NCI-H2107 treated with DMSO at 0.1 percent for 48 hours (cell line): ENCODE measurements at regions not wholly inside any gene's neighbourhood (a gene's known extent, or its start where the extent isn't known, plus 50 kb on each side); places are given as distances from the start of the nearest gene placed in this dataset.

Experiments
- DNase-seq: peaks from one replicate; lab custom pipeline; 2025; ENCODE audit not compliant: unreplicated experiment; lab: John Stamatoyannopoulos, UW

DNA sequence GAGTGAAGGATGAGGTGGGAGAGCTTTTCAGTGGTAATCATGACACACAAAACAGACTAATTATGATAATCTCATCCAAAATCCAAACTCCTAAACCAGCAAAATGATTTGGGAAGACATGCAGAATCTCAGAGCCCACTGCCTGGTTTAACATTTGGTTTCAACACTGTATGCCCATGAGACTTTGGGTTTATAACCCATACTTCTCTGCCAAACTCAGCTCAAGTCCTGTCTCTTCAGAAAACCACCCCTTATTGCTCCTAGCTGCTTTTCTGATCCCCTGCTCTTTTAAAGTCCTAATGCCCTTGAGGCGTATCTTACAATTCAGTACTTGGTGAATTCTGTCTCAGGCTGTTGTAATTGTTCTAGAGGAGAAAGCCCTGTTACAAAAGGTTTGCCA is 593.0 kb upstream of the ID2 start:
- no peak for DNase-seq

GRCh38 chr2:8089596-8089995 is 592.3 kb upstream of the ID2 start:
- DNase-seq, result no peak

GRCh38 chr2:8090748-8091700 is 590.8 kb upstream of the ID2 start:
- no peak for DNase-seq

DNA sequence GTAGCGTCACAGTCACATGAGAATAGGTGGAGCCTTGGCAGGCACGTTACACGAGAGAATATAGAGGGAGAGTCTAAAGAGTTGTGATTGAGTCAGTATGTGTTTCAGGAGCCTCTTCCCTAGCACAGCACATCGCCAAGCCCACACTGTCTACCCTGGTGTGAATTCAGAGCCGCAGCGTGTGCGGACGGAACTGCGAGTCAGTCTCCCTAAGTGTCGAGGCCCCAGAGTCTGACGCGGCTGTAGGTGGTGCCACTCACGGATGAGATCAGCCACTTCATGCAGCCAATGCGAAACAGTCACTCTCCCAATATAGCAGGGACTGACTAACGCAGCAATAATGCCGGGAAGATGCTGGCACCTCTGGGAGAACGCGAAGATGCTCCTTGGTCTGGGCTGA is 587.3 kb upstream of the ID2 start:
- DNase-seq, result peak; percentile 16

- no peak for DNase-seq
These were observed 585.9 kb upstream of the ID2 start for GRCh38 chr2:8095978-8096377.

- no peak for DNase-seq
These were observed 585.4 kb upstream of the ID2 start for GRCh38 chr2:8096484-8096883.

GRCh38 chr2:8098476-8099266 is 583.2 kb upstream of the ID2 start:
- no peak for DNase-seq

GRCh38 chr2:8099267-8099582 is 582.6 kb upstream of the ID2 start:
- DNase-seq, result no peak

GRCh38 chr2:8101614-8102277 is 580.1 kb upstream of the ID2 start:
- no peak for DNase-seq

- no peak for DNase-seq
These were observed 579.4 kb upstream of the ID2 start for GRCh38 chr2:8102470-8102869.

DNA sequence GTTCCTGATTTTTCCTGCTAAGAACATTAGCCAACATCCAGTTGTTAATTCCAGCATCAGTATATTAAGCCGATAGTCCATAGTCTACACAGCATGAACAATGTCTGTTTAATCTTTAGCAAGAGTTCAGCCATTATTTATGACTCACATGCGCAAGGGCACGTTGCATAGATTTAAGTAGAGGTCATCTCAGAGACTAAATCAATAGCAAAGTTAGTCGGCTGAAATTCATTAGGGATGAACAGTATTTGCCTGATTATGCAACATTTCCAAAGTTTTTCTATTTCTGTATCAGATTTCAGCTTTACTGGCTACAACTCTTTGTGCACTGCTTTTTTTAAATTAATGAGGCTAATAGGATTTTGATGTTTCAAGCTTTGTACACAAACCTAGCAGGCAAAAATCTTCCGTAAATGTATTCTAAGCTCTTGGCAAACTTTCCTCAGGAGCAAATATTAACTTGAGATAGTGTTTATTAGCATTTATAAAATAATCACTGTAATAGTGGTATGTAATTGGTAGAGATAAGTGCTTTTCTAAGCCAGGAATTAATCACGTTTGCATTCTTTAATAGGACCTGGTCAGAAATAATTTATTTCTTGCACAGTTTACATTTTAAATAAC is 578.7 kb upstream of the ID2 start:
- DNase-seq, result no peak

DNA sequence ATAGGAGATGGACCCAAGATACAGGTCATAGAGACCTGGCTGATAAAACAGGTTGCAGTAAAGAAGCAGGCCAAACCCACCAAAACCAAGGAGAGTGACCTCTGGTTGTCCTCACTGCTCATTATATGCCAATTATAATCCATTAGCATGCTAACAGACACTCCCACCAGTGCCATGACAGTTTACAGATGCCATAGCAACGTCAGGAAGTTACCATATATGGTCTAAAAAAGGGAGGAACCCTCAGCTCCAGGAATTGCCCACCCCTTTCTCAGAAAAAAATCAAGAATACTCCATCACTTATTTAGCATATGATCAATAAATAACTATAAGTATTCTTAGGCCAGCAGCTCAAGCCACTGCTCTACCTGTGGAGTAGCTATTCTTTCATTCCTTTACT is 574.7 kb upstream of the ID2 start:
- no peak for DNase-seq

GRCh38 chr2:8107621-8108378 is 574.1 kb upstream of the ID2 start:
- peak; percentile 82 for DNase-seq

DNA sequence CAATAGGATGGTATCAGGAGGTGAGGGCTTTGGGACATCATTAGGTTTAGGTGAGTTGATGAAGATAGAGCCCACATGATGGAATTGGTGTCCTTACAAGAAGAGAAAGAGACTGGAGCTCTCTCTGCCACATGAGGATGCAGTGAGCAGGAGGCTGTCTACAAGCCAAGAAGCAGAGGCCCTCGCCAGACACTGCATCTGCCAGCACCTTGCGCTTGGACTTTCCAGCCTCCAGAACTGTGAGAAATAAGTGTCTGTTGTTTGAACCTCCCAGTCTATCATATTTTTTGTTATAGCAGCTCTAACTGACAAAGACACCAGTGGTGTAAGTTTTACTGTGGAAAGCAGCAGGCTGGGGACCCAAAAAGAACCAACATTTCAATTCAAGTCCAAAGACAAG is 571.1 kb upstream of the ID2 start:
- DNase-seq, result no peak

DNA sequence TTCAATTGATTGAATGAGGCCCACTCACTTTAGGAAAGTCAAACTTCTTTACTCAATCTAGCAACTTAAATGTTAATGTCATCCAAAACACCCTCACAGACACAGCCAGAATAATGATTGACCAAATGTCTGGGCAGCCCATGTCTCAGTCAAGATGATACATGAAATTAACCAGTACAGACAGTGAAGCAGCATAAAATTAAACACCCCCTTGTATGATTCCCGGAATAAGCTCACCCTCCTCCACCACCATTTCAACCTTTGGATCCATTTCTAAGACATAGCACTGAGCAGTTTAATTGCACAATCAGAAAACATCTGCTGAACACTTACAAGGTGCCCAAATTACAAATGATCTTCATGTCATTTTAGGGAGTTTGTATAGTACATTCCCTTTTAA is 570.7 kb upstream of the ID2 start:
- DNase-seq, result no peak

- DNase-seq, result no peak
These were observed 566.4 kb upstream of the ID2 start for GRCh38 chr2:8115456-8115855.

DNA sequence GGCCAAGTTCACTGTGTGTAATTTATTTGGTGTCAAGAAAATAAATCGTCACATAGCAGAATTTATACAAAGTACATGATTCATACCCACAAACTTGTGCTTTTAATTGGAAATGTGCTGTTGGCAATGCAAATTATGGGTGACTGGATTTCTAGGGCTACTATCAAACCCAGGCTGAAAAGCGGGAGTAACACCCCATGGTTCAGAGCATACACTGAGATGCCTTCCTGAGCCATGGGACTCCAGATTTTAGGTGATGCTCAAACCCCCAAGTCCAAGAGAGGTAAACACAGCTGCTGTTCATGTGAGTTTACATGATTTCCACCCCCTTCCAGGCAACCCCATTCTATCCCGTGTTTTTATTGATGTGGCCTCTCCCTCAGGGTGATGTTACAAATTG is 565.9 kb upstream of the ID2 start:
- peak; percentile 86 for DNase-seq

GRCh38 chr2:8116661-8117060 is 565.2 kb upstream of the ID2 start:
- DNase-seq, result no peak

DNA sequence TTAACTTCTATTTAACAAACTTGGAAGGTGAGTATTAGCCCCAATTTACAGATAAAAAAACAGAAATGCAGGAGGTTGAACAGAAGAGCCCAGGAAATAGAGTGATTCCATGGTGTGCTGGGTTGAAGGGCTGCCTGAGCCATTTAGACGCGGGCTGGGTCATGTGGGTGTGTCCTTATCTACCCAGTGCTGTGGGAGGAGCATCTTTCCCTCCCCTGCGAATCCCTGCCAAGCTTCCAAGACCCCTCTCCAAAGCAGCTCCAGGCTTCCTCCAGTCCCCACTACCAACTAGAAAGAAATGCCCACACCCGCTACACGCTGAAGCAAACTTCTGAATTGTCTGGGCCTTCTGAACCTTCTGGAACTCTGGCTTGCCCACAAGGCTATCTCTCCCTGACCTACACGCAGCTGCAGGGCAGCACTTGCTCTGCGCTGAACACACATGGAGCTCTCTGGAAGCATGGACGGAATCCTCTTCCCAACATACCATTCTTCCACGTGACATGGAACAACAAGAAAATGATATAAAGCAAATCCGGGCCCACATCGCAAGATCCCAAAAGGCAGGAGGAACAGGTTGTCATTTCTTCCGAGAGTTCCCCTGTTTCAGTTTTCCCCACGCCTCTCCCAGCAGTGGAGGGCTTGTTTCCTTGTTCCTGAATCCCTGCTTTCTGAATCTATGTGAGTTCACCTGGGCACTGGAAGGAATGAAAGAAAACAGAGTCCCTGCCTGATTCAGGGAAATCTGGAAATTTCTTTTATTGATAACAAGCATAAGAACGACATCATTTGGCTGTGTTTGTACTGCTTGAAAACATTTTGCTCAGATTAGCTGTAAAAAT is 562.7 kb upstream of the ID2 start:
- no peak for DNase-seq
